Retinal pigment epithelial cell (primary cell): ENCODE measurements at regions not wholly inside any gene's neighbourhood (a gene's known extent, or its start where the extent isn't known, plus 50 kb on each side); places are given as distances from the start of the nearest gene placed in this dataset.

Experiments used
- DNase-seq: peaks from one replicate; pipeline ENCODE4 v3.0.0-alpha.2; 2010; ENCODE audit warnings: low read depth
- H3K4me3 ChIP-seq: 2 replicates; pipeline ENCODE4 v1.5.1; 2011; ENCODE audit warnings: mild to moderate bottlenecking, low read length, control low read depth, moderate library complexity
- TF ChIP-seq, protein P1 (sequence below): conservative IDR thresholded peaks from 2 replicates; pipeline ENCODE4 v1.5.1; 2011; ENCODE audit warnings: low read depth, low read length, control low read depth, inconsistent platforms

DNA sequence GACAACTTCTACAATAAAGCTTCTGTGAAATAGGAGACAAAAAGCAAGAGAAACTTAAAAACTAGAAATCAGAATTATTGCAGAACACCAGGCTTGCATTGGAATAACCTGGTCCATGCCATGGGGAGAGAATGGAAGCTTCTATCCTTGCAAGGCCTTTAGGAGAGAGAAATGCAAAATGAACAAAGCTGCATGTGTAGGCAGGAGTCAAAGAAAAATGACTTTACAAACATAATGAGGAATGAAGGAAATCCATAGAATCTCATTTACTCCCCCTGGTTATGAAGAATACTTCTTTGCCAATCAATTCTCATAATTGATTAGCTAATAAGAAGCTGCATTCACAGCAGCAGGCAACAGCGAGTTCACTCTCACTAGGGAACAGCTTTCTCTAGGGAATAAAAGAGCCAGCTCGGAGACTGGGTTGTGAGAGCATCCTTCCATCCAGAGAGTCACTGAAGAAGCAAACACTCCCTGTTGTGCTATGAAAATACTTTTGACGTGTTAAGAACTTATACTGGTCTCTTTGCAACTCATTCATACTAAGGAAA is 235.9 kb upstream of the LRATD1 start:
- no peak overlapping the region for H3K4me3 ChIP-seq
- TF ChIP-seq, protein P1, sequence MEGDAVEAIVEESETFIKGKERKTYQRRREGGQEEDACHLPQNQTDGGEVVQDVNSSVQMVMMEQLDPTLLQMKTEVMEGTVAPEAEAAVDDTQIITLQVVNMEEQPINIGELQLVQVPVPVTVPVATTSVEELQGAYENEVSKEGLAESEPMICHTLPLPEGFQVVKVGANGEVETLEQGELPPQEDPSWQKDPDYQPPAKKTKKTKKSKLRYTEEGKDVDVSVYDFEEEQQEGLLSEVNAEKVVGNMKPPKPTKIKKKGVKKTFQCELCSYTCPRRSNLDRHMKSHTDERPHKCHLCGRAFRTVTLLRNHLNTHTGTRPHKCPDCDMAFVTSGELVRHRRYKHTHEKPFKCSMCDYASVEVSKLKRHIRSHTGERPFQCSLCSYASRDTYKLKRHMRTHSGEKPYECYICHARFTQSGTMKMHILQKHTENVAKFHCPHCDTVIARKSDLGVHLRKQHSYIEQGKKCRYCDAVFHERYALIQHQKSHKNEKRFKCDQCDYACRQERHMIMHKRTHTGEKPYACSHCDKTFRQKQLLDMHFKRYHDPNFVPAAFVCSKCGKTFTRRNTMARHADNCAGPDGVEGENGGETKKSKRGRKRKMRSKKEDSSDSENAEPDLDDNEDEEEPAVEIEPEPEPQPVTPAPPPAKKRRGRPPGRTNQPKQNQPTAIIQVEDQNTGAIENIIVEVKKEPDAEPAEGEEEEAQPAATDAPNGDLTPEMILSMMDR: no peak
- DNase-seq: no peak

DNA sequence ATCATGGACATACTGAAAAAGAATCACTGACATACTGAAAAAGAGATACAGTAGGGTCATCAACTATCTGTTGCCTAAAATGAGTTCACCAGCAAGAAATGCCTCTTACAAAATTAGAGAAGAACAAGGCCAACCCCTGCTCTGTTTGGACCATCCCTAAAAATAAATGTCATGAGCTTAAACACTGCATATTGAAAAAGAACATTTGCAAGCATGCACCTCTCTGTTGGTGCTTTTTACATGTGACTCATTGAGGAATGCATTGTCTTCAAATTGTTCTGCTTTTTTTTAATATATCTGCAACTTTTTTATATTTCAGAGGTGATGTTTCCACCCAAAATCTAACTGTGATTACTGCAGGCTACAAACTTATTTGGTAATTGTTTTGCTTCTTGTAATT is 233.9 kb upstream of the LRATD1 start:
- DNase-seq: no peak
- TF ChIP-seq, protein P1: no peak
- no peak overlapping the region for H3K4me3 ChIP-seq

DNA sequence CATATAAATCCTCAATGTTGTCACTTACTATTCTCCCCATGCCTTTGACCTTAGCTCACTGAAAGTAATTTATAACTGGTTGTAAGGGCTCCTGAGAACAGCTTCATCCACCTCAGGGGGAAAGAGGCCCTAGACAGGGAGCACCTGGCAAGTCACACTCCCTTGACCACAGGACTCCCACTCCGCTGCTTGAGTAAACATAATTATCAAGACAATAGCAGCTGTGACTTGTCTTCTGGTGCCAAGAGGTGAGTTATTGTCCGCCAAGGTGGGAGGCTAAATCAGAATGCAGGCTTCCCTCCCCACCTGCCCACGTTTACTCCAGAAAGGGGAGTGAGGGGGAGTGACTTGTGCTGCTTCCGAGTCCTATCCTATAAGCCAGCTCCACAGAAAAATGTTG is 230.6 kb upstream of the LRATD1 start:
- DNase-seq: no peak
- TF ChIP-seq, protein P1: no peak
- no peak overlapping the region for H3K4me3 ChIP-seq

DNA sequence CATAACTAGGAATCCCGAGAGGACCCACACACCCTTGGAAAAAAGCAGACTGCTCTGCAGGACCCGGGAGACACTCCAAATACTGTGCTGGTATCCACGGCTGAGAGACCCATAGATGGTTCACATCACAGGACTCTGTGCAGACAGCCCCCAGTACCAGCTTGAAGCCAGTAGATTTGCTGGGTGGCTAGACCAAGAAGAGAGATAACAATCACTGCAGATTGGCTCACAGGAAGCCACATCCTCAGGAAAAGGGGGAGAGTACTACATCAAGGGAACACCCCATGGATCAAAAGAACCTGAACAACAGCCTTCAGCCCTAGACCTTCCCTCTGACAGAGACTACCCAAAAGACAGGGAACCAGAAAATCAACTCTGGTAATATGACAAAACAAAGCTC is 223.8 kb upstream of the LRATD1 start:
- no peak overlapping the region for H3K4me3 ChIP-seq
- TF ChIP-seq, protein P1: no peak

DNA sequence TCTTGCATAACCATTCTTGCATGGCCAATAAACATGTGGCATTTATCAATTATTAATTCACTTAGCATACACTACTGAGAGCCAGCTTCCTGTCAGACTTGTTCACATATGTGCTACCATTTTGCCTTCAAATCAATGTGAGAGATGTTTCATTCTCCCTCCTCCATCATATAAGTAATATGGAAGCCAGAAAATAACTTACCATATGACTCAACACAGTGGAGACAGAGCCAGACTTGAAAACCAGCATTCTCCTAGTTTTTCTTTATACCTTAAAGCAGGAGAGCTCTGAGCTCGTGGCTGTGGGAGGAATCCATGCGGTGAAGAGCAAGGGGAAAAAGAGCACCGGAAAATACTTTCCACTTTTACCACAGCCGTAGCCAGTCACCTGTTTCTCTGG is 215.0 kb upstream of the LRATD1 start:
- DNase-seq: no peak
- no peak overlapping the region for H3K4me3 ChIP-seq
- TF ChIP-seq, protein P1: no peak

More for the DNA sequence above, 223.8 kb upstream of the LRATD1 start:
- no peak for DNase-seq

DNA sequence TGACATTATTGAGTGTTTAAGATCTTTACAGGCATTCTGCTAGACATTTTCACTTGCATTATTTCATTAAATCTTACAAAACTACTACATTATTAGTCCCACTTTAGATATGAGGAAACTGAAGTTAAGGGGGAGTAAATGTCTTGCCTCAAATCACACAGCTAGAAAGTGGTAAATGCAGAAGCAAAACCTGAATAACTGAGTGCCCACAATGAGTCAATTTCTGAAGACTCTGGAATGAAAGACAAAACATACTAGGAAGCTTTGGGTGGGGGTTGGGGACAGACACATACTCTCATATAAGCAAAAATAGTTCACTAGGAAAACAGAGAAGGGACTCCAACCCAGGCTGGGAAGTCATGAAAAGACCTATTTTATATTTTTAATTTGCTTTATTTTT is 214.4 kb upstream of the LRATD1 start:
- TF ChIP-seq, protein P1: no peak
- no peak overlapping the region for H3K4me3 ChIP-seq
- DNase-seq: no peak

DNA sequence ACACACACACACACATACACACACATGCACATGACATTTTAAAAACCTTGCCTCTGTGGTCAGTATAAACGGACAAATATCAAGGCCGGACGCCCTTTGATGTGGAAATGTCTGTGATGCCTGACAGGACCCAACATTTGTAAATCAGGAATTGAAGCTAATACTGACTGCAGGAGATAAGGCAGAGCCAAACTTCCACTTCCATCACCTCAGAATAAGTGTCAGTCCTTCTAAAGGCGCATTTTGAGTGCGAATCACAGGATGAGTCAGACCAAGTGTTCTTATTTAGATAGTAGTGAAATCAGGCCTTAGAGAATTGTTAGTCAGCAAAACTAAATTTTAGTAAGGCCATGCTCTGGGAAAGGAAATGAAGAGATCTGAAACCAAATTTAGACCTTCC is 211.7 kb upstream of the LRATD1 start:
- TF ChIP-seq, protein P1: no peak
- H3K4me3 ChIP-seq: no peak overlapping the region
- no peak for DNase-seq
